HEK293T (cell line): ENCODE measurements at regions not wholly inside any gene's neighbourhood (a gene's known extent, or its start where the extent isn't known, plus 50 kb on each side); places are given as distances from the start of the nearest gene placed in this dataset.

ENCODE experiments used
- ELF4 ChIP-seq: fragments of 450-650 bp; IDR thresholded peaks from 2 replicates; pipeline ENCODE4 v1.6.1; 2017; ENCODE audit warnings: antibody characterized with exemption
- SP1 ChIP-seq: fragments of 450-650 bp; IDR thresholded peaks from 2 replicates; pipeline ENCODE4 v1.6.1; 2017
- ZNF384 ChIP-seq: fragments of 450-650 bp; IDR thresholded peaks from 2 replicates; pipeline ENCODE4 v1.6.1; 2016

- TF ChIP-seq ZNF384 (no peak), SP1 (no peak), ELF4 (no peak)
Measured at GRCh38 chr10:57038531-57038930, 677.5 kb upstream of the ZWINT start.
